Activated T-helper 2 cell treated with anti-CD3 and anti-CD28 coated beads, Interferon-gamma antibody, Interleukin-2, Interleukin-4, amounts not matched to agents 10 μg/mL and 5 μg/mL and 100 μg/mL, durations not matched to agents 14 hours and 24 hours and 36 hours (primary cell): ENCODE measurements at regions not wholly inside any gene's neighbourhood (a gene's known extent, or its start where the extent isn't known, plus 50 kb on each side); places are given as distances from the start of the nearest gene placed in this dataset.

Source experiments
- DNase-seq: peaks from one replicate; pipeline ENCODE4 v3.0.0; 2021; ENCODE audit warnings: low spot score
- H3K27ac Mint-ChIP-seq: one replicate; pipeline ENCODE4 v1.8.0; 2021; ENCODE audit warnings: mixed read lengths
- H3K27me3 Mint-ChIP-seq: one replicate; pipeline ENCODE4 v1.8.0; 2021; ENCODE audit warnings: low read depth, mixed read lengths
- H3K36me3 Mint-ChIP-seq: one replicate; pipeline ENCODE4 v1.8.0; 2021; ENCODE audit warnings: low read depth, mixed read lengths
- H3K4me1 Mint-ChIP-seq: one replicate; pipeline ENCODE4 v1.8.0; 2021; ENCODE audit warnings: low read depth, mixed read lengths
- H3K4me3 Mint-ChIP-seq: one replicate; pipeline ENCODE4 v1.8.0; 2021; ENCODE audit warnings: low read depth, mild to moderate bottlenecking, moderate library complexity, mixed read lengths
- H3K9me3 Mint-ChIP-seq: one replicate; pipeline ENCODE4 v1.8.0; 2021; ENCODE audit warnings: mixed read lengths
- intact Hi-C: fragments of 100-400 bp; cut with micrococcal nuclease; formaldehyde crosslinking; loops from one replicate; pipeline ENCODE4 v1.15.1; 2023

- Mint-ChIP-seq H3K27ac (no peak overlapping the region), H3K27me3 (no peaks in the 10 kb centered on the region), H3K36me3 (no peaks in the 10 kb centered on the region), H3K4me3 (no peak overlapping the region), H3K4me1 (no peaks in the 10 kb centered on the region), H3K9me3 (no peaks in the 10 kb centered on the region)
- intact Hi-C loops, result no loop called here
- DNase-seq, result no peak
Measured at GRCh38 chr5:5985332-5985731, 393.0 kb downstream of the MED10 start.

DNA sequence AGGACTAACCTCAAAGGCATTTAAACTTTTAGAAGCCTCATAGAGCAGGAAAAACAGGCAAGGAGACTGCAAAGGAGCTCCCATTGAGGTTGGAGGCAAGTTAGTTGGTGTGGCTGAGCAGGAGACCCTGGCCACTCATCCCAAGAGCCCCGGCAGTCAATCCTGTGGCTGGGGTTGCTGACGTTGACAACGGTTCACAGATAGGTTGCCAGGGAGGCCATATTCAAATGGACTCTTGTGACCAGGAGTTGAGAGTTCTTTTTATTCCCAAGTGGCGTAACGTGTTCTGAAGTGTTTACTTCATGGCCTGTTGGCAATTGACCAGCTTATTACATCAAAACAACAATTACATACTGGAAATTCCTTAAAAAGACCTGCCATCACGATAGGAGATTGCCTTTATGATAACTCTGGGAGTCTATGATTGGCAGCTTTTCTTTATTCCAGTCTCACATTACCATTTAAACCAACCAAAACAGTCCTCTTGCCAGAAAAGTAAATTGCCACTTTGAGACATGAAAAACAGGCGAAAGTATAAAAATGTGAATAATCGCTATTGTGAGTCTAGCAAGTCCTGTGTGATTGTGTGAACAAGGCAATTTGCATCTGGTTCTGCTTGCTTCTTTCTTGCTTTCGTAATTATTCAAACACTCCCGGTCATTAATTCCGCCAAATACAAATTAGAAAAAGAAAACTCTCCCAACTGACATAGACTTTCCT is 394.9 kb downstream of the MED10 start:
- intact Hi-C loops, result no loop called here
- no peaks in the 10 kb centered on the region for H3K27me3 Mint-ChIP-seq
- H3K4me3 Mint-ChIP-seq, result no peak overlapping the region
- no peak overlapping the region for H3K27ac Mint-ChIP-seq
- H3K36me3 Mint-ChIP-seq, result no peaks in the 10 kb centered on the region
- H3K4me1 Mint-ChIP-seq, result no peaks in the 10 kb centered on the region
- H3K9me3 Mint-ChIP-seq, result no peaks in the 10 kb centered on the region
- no peak for DNase-seq

DNA sequence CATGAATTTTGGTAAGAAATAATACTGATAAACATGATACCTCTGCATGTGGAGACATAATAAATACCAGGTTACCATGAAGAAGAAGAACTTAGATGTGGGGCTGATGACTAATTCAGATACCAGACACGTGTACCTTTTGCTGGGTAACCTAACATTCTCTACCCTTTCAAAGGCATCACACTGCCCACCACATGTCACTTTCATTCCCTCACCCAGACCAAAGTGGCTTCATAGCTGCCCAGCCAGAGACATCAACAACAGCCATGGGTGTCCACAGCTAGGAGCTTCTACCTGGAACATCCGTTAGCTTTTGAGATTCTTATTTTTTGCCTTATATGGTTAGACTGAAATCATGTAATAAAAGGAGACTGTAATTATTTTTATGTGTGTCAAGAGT is 396.8 kb downstream of the MED10 start:
- no peaks in the 10 kb centered on the region for H3K4me1 Mint-ChIP-seq
- H3K9me3 Mint-ChIP-seq, result no peaks in the 10 kb centered on the region
- no peaks in the 10 kb centered on the region for H3K36me3 Mint-ChIP-seq
- H3K27me3 Mint-ChIP-seq, result no peaks in the 10 kb centered on the region
- intact Hi-C loops, result no loop called here
- no peak for DNase-seq
- H3K4me3 Mint-ChIP-seq, result no peak overlapping the region
- H3K27ac Mint-ChIP-seq, result no peak overlapping the region

- no peaks in the 10 kb centered on the region for H3K27me3 Mint-ChIP-seq
- H3K4me1 Mint-ChIP-seq, result no peaks in the 10 kb centered on the region
- H3K27ac Mint-ChIP-seq, result no peak overlapping the region
- no peak for DNase-seq
- H3K36me3 Mint-ChIP-seq, result no peaks in the 10 kb centered on the region
- H3K9me3 Mint-ChIP-seq, result no peaks in the 10 kb centered on the region
- intact Hi-C loops, result no loop called here
- no peak overlapping the region for H3K4me3 Mint-ChIP-seq
Measured at GRCh38 chr5:5980538-5980895, 397.8 kb downstream of the MED10 start.

- Mint-ChIP-seq H3K36me3 (no peaks in the 10 kb centered on the region), H3K4me1 (no peaks in the 10 kb centered on the region), H3K9me3 (no peaks in the 10 kb centered on the region), H3K27me3 (no peaks in the 10 kb centered on the region), H3K27ac (no peak overlapping the region), H3K4me3 (no peak overlapping the region)
- intact Hi-C loops, result no loop called here
- DNase-seq, result no peak
Measured at GRCh38 chr5:5979761-5980537, 398.4 kb downstream of the MED10 start.

DNA sequence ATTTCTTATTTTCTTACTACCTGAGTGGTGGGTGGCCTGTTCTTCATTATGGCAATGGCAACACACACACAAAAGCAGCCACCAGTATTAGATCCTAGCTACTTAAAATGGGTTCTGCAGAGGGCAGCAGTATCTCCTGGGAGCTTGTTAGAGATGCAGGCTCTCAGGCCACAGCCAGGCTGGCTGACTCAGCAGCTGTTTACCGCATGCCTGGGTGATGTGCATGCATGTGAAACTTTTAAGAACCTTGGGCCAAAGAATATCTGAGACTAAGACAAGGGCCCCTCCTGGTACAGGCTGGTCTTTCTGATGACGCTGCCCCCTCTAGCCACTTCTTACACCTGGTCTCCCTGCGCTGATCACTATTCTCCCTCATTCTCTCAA is 399.0 kb downstream of the MED10 start:
- Mint-ChIP-seq H3K27me3 (no peaks in the 10 kb centered on the region), H3K36me3 (no peaks in the 10 kb centered on the region), H3K4me3 (no peak overlapping the region), H3K4me1 (no peaks in the 10 kb centered on the region), H3K27ac (no peak overlapping the region), H3K9me3 (no peaks in the 10 kb centered on the region)
- no peak for DNase-seq
- intact Hi-C loops, result no loop called here

GRCh38 chr5:5978501-5979376 is 399.6 kb downstream of the MED10 start:
- Mint-ChIP-seq H3K27me3 (no peaks in the 10 kb centered on the region), H3K36me3 (no peaks in the 10 kb centered on the region), H3K4me1 (no peaks in the 10 kb centered on the region), H3K9me3 (no peaks in the 10 kb centered on the region), H3K4me3 (no peak overlapping the region), H3K27ac (no peak overlapping the region)
- intact Hi-C loops, result no loop called here
- DNase-seq, result no peak

DNA sequence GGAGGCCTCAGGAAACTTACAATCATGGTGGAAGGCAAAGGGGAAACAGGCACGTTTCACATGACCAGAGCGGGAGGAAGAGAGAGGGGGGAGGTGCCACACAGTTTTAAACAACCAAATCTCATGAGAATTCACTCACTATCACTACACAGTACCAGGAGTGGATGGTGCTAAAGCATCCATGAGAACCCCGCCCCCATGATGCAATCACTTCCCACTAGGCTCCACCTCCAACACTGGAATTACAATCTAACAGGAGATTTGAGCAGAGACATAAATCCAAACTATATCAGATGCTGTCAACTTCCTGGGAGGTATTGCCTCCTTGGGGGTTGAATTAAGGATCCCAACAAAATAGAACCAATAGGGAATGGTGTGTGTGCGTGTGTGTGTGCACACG is 407.1 kb downstream of the MED10 start:
- Mint-ChIP-seq H3K27me3 (no peaks in the 10 kb centered on the region), H3K4me1 (no peaks in the 10 kb centered on the region), H3K27ac (no peak overlapping the region), H3K4me3 (no peak overlapping the region), H3K36me3 (no peaks in the 10 kb centered on the region), H3K9me3 (no peaks in the 10 kb centered on the region)
- intact Hi-C loops, result no loop called here
- no peak for DNase-seq

DNA sequence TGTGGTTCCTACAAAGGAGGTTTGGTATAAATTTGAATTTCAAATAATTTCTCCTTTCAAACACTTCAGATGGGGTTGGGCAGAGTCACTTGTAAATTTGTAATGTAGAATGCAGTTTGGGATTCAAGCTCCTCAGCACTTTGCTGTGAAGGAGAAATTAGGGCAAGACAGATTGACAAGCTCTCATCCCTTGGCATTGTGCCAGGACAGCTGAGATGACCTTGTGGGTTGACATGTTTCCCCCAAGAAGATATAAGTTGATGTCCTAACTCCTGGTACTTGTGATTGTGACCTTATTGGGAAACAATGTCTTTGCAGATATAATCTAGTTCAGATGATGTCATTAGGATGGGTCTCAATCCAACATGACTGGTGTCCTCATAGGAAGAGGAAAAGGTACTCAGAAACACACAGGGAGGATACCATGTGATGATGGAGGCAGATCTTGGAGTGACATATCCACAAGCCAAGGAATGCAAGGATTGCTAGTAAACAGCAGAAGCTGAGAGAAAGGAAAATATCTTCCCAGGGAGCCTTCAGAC is 408.3 kb downstream of the MED10 start:
- Mint-ChIP-seq H3K36me3 (no peaks in the 10 kb centered on the region), H3K9me3 (no peaks in the 10 kb centered on the region), H3K27ac (no peak overlapping the region), H3K4me1 (no peaks in the 10 kb centered on the region), H3K4me3 (no peak overlapping the region), H3K27me3 (no peaks in the 10 kb centered on the region)
- DNase-seq, result no peak
- intact Hi-C loops, result no loop called here

DNA sequence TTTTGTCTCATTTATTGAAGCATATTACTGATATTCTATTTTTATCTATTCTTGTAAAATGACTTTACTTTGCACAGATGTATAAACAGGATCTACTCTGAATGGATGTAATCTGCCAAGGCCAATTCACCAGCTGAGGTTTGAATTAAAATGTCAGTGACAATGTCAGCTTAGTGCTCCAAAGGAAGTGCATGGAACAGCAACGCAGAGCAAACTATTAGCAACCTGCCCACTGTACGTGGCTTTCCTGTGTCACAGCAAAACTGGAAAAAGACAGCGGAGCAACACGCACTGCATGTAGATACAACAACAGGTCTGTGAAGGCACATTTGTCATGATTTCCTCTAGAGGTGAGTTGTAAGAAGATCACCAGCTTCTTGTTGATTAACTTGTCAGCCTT is 409.4 kb downstream of the MED10 start:
- intact Hi-C loops, result no loop called here
- H3K27ac Mint-ChIP-seq, result no peak overlapping the region
- H3K4me3 Mint-ChIP-seq, result no peak overlapping the region
- H3K27me3 Mint-ChIP-seq, result no peaks in the 10 kb centered on the region
- no peaks in the 10 kb centered on the region for H3K9me3 Mint-ChIP-seq
- H3K36me3 Mint-ChIP-seq, result no peaks in the 10 kb centered on the region
- H3K4me1 Mint-ChIP-seq, result no peaks in the 10 kb centered on the region
- DNase-seq, result no peak

- Mint-ChIP-seq H3K9me3 (no peaks in the 10 kb centered on the region), H3K27ac (no peak overlapping the region), H3K36me3 (no peaks in the 10 kb centered on the region), H3K4me1 (no peaks in the 10 kb centered on the region), H3K27me3 (no peaks in the 10 kb centered on the region), H3K4me3 (no peak overlapping the region)
- DNase-seq, result no peak
- intact Hi-C loops, result no loop called here
Measured at GRCh38 chr5:5967944-5968343, 410.4 kb downstream of the MED10 start.

GRCh38 chr5:5967373-5967772 is 411.0 kb downstream of the MED10 start:
- Mint-ChIP-seq H3K27me3 (no peaks in the 10 kb centered on the region), H3K27ac (no peak overlapping the region), H3K4me1 (no peaks in the 10 kb centered on the region), H3K4me3 (no peak overlapping the region), H3K9me3 (no peaks in the 10 kb centered on the region), H3K36me3 (no peaks in the 10 kb centered on the region)
- no peak for DNase-seq
- intact Hi-C loops, result no loop called here

DNA sequence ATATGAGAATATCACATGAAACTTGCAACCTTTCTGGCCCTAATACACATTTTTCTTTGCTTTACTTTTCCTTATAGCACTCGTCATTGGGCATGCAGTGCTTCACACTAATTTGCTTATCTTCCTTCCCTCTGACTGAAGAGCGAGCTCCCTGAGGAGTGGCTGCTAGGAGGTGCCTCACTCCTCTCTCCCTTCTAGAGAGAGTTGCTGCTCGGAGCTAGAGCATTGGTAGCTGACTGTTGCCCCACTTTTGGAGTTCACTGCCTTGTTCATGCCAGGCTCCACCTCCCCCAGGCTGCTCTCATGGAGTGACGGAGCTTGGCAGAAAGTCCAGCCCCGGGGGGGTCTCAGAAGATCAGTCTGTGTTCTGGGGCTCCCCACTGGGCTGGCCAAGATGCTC is 413.2 kb downstream of the MED10 start:
- no peak for DNase-seq
- no peak overlapping the region for H3K4me3 Mint-ChIP-seq
- intact Hi-C loops, result no loop called here
- H3K36me3 Mint-ChIP-seq, result no peaks in the 10 kb centered on the region
- no peaks in the 10 kb centered on the region for H3K4me1 Mint-ChIP-seq
- H3K27ac Mint-ChIP-seq, result no peak overlapping the region
- H3K27me3 Mint-ChIP-seq, result no peaks in the 10 kb centered on the region
- no peaks in the 10 kb centered on the region for H3K9me3 Mint-ChIP-seq
